SU-DHL-6 (cell line): ENCODE measurements at regions not wholly inside any gene's neighbourhood (a gene's known extent, or its start where the extent isn't known, plus 50 kb on each side); places are given as distances from the start of the nearest gene placed in this dataset.

ENCODE experiments used
- H2AFZ ChIP-seq: fragments of 200-600 bp; sonication (generic); 2 replicates; pipeline ENCODE4 v1.6.1; 2014; ENCODE audit warnings: low read depth, mild to moderate bottlenecking, moderate library complexity, mixed read lengths, antibody characterized with exemption, low read length; ENCODE audit not compliant: severe bottlenecking
- H3F3A ChIP-seq: fragments of 200-600 bp; shearing (Covaris generic); 2 replicates; pipeline ENCODE4 v1.6.0; 2016; ENCODE audit warnings: antibody characterized with exemption, mild to moderate bottlenecking; ENCODE audit not compliant: insufficient read depth
- H3K27ac ChIP-seq: fragments of 200-600 bp; sonication (generic); 2 replicates; pipeline ENCODE4 v1.5.1; 2016; ENCODE audit warnings: low read depth, mild to moderate bottlenecking, low read length, moderate library complexity, mixed read lengths
- H3K27me3 ChIP-seq: fragments of 200-600 bp; sonication (generic), shearing (Covaris generic); 2 replicates; pipeline ENCODE4 v1.6.0; 2014; ENCODE audit warnings: mild to moderate bottlenecking, low read length
- H3K36me3 ChIP-seq: fragments of 200-600 bp; sonication (generic); 2 replicates; pipeline ENCODE4 v1.6.1; 2014; ENCODE audit warnings: mild to moderate bottlenecking, low read length, mixed read lengths
- H3K4me2 ChIP-seq: fragments of 300-600, 200-600 bp; shearing (Covaris generic), sonication (generic); 2 replicates; pipeline ENCODE4 v1.6.0; 2014; ENCODE audit warnings: low read length, low read depth, mild to moderate bottlenecking; ENCODE audit not compliant: poor library complexity, severe bottlenecking
- H3K4me3 ChIP-seq: fragments of 200-600 bp; sonication (generic); 2 replicates; pipeline ENCODE4 v1.5.1; 2014; ENCODE audit warnings: antibody characterized with exemption, low read length, mild to moderate bottlenecking, mixed read lengths; ENCODE audit not compliant: insufficient read depth, poor library complexity, severe bottlenecking
- H3K79me2 ChIP-seq: fragments of 200-600 bp; sonication (generic); 2 replicates; pipeline ENCODE4 v1.6.1; 2014; ENCODE audit warnings: mild to moderate bottlenecking, low read length, moderate library complexity; ENCODE audit not compliant: insufficient read depth
- H3K9ac ChIP-seq: fragments of 200-600 bp; sonication (generic); 2 replicates; pipeline ENCODE4 v1.7.0; 2014; ENCODE audit warnings: mild to moderate bottlenecking, low read length
- H3K9me2 ChIP-seq: fragments of 200-600 bp; sonication (generic); replicated peaks from 2 replicates; pipeline ENCODE4 v1.6.1; 2014; ENCODE audit warnings: low read length; ENCODE audit not compliant: insufficient read depth
- H3K9me3 ChIP-seq: fragments of 200-600 bp; sonication (generic); 2 replicates; pipeline ENCODE4 v1.6.1; 2014; ENCODE audit warnings: low read length, mixed read lengths; ENCODE audit not compliant: insufficient read depth
- H4K20me1 ChIP-seq: fragments of 200-600 bp; sonication (generic); 2 replicates; pipeline ENCODE4 v1.6.1; 2014; ENCODE audit warnings: low read depth, mild to moderate bottlenecking, antibody characterized with exemption, low read length, moderate library complexity, mixed read lengths
- CTCF ChIP-seq: fragments of 200-600 bp; sonication (generic); IDR thresholded peaks from one replicate; pipeline ENCODE4 v1.5.1; 2017; ENCODE audit warnings: antibody characterized with exemption, mild to moderate bottlenecking, low read length, moderate library complexity; ENCODE audit not compliant: insufficient read depth, poor library complexity, severe bottlenecking
- EZH2phosphoT487 ChIP-seq: fragments of 200-600 bp; sonication (generic), shearing (Covaris generic); conservative IDR thresholded peaks from 2 replicates; pipeline ENCODE4 v1.6.1; 2018; ENCODE audit warnings: mild to moderate bottlenecking, antibody characterized with exemption, low read length, moderate library complexity, mixed read lengths

- Histone ChIP-seq H3K4me3 (no peak overlapping the region), H3K9ac (no peak overlapping the region), H3K36me3 (no peaks in the 10 kb centered on the region), H4K20me1 (no peaks in the 10 kb centered on the region), H3K79me2 (no peaks in the 10 kb centered on the region), H2AFZ (no peak overlapping the region), H3K4me2 (no peak overlapping the region), H3F3A (no peaks in the 10 kb centered on the region), H3K27me3 (no peaks in the 10 kb centered on the region), H3K27ac (no peak overlapping the region), H3K9me2 (no peaks in the 10 kb centered on the region), H3K9me3 (no peaks in the 10 kb centered on the region)
- TF ChIP-seq EZH2phosphoT487, result no peak
- TF ChIP-seq CTCF, result no peak
These were observed 91.1 kb downstream of the CXCL12 start for GRCh38 chr10:44293842-44294241.

GRCh38 chr10:44293306-44293778 is 91.6 kb downstream of the CXCL12 start:
- H3K9me3 ChIP-seq, result no peaks in the 10 kb centered on the region
- no peaks in the 10 kb centered on the region for H3F3A ChIP-seq
- no peaks in the 10 kb centered on the region for H3K36me3 ChIP-seq
- H3K4me3 ChIP-seq, result no peak overlapping the region
- H3K27ac ChIP-seq, result no peak overlapping the region
- no peaks in the 10 kb centered on the region for H3K79me2 ChIP-seq
- H4K20me1 ChIP-seq, result no peaks in the 10 kb centered on the region
- H3K9me2 ChIP-seq, result no peaks in the 10 kb centered on the region
- no peak overlapping the region for H3K9ac ChIP-seq
- no peak overlapping the region for H2AFZ ChIP-seq
- H3K4me2 ChIP-seq, result no peak overlapping the region
- TF ChIP-seq CTCF, result no peak
- TF ChIP-seq EZH2phosphoT487, result no peak
- no peaks in the 10 kb centered on the region for H3K27me3 ChIP-seq

GRCh38 chr10:44292390-44293002 is 92.4 kb downstream of the CXCL12 start:
- no peak overlapping the region for H3K27ac ChIP-seq
- no peaks in the 10 kb centered on the region for H3K9me3 ChIP-seq
- H3K4me2 ChIP-seq, result no peak overlapping the region
- no peaks in the 10 kb centered on the region for H3K27me3 ChIP-seq
- H3F3A ChIP-seq, result no peaks in the 10 kb centered on the region
- H3K4me3 ChIP-seq, result no peak overlapping the region
- H3K36me3 ChIP-seq, result no peaks in the 10 kb centered on the region
- no peak for TF ChIP-seq CTCF
- TF ChIP-seq EZH2phosphoT487, result no peak
- no peak overlapping the region for H3K9ac ChIP-seq
- no peaks in the 10 kb centered on the region for H3K9me2 ChIP-seq
- no peak overlapping the region for H2AFZ ChIP-seq
- no peaks in the 10 kb centered on the region for H4K20me1 ChIP-seq
- no peaks in the 10 kb centered on the region for H3K79me2 ChIP-seq
